Stomach (tissue), 8 donors: ENCODE measurements at regions not wholly inside any gene's neighbourhood (a gene's known extent, or its start where the extent isn't known, plus 50 kb on each side); places are given as distances from the start of the nearest gene placed in this dataset.
A peak's percentile ranks its signal among the peaks of the same experiment; 100 is the strongest.

Experiments used
- DNase-seq, 2 donors: peaks; one replicate each; pipeline versions ENCODE4 v3.0.0 to v3.0.0-alpha.2; 2013 to 2019
- H3K27ac ChIP-seq, 5 donors: fragments of 200-600 bp in 4 of 5; sonication (generic) in 4 of 5; one replicate each; pipeline ENCODE4 v1.5.1; 2013 to 2019; ENCODE audit warnings: mild to moderate bottlenecking in 1 of 5, moderate library complexity in 1 of 5
- H3K27me3 ChIP-seq, 3 donors: fragments of 200-600 bp; sonication (generic); one replicate each; pipeline ENCODE4 v1.5.1; 2017 to 2019; ENCODE audit warnings: mixed run types in 1 of 3
- H3K36me3 ChIP-seq, 4 donors: fragments of 200-600 bp; sonication (generic); 1 replicate in 3 of 4; 2 replicates in 1 of 4; pipeline ENCODE4 v1.5.1; 2016 to 2019
- H3K4me1 ChIP-seq, 4 donors: fragments of 200-600 bp; sonication (generic); one replicate each; pipeline ENCODE4 v1.5.1; 2016 to 2019
- H3K4me3 ChIP-seq, 4 donors: fragments of 200-600 bp; sonication (generic) in 3 of 4; one replicate each; pipeline ENCODE4 v1.5.1; 2016 to 2019; ENCODE audit warnings: mild to moderate bottlenecking in 1 of 4
- H3K9me3 ChIP-seq, 4 donors: fragments of 200-600 bp; sonication (generic); one replicate each; pipeline ENCODE4 v1.5.1; 2016 to 2019
- CTCF ChIP-seq, 7 experiments: fragments of 450-650 bp in 4 of 7; fragments of 200-600 bp in 3 of 7; sonication (generic) in 3 of 7; IDR thresholded peaks; one replicate each; pipeline ENCODE4 v1.5.1; 2016 to 2019; ENCODE audit warnings: antibody characterized with exemption in 7 of 7, control low read depth in 2 of 7, mild to moderate bottlenecking in 1 of 7
- EP300 ChIP-seq: sonication (generic); formaldehyde crosslinking; IDR thresholded peaks from one replicate; pipeline ENCODE4 v1.6.1; 2017; ENCODE audit warnings: antibody characterized with exemption
- POLR2A ChIP-seq, 4 donors: fragments of 450-650 bp; IDR thresholded peaks; one replicate each; pipeline ENCODE4 v1.6.1; 2016; ENCODE audit warnings: antibody characterized with exemption in 4 of 4, control low read depth in 2 of 4, mild to moderate bottlenecking in 1 of 4, moderate library complexity in 1 of 4
- POLR2AphosphoS5 ChIP-seq, 3 donors: sonication (generic); formaldehyde crosslinking; IDR thresholded peaks; one replicate each; pipeline ENCODE4 v1.6.1; 2016; ENCODE audit warnings: antibody characterized with exemption in 3 of 3
- WGBS, 5 donors: extraction: QIAGEN DNeasy Blood & Tissue Kit in 3 of 5; methylation state at CpG; one replicate each; pipeline versions ENCODE4 v1.1.5 to v1.1.7; 2013 to 2018; 5-methylcytosine and 5-hydroxymethylcytosine counted together
- intact Hi-C: fragments of 100-400 bp; cut with DNase I; formaldehyde crosslinking; loops from one replicate; pipeline ENCODE4 v1.15.1; 2023; ENCODE audit warnings: low total_unique reads
- donor health status: healthy with polysubstance abuse.
- donor health status: Bipolar disorder and iron deficiency.
- donor health status: healthy.

GRCh38 chr2:129484999-129485897, 494.2 kb upstream of the RAB6C start:
- 72 to 81% (median 73%) methylated on average over 10 of the region's 10 CpGs for WGBS, 5 donors
- Histone ChIP-seq H3K36me3 (no peaks in the 10 kb centered on the region), H3K27me3 (no peaks in the 10 kb centered on the region), H3K9me3 (no peaks in the 10 kb centered on the region), H3K4me3 (no peak overlapping the region), H3K4me1 (no peaks in the 10 kb centered on the region), H3K27ac (no peak overlapping the region)
- no peak for DNase-seq
- TF ChIP-seq CTCF (IDR thresholded peaks at IDR 0.05), result no peak
- no peak for TF ChIP-seq EP300
- no peak for TF ChIP-seq POLR2AphosphoS5 (IDR thresholded peaks at IDR 0.05)
- TF ChIP-seq POLR2A (IDR thresholded peaks at IDR 0.05), result no peak
- intact Hi-C loops, result no loop called here

GRCh38 chr2:129488376-129488775, 491.1 kb upstream of the RAB6C start:
- WGBS, 5 donors, result 71 to 88% (median 76%) methylated on average over 4 of the region's 4 CpGs

GRCh38 chr2:129490641-129491040, 488.8 kb upstream of the RAB6C start:
- DNase-seq, result no peak
- Histone ChIP-seq H3K4me3 (no peak overlapping the region), H3K36me3 (no peaks in the 10 kb centered on the region), H3K9me3 (no peaks in the 10 kb centered on the region), H3K27me3 (peaks cover 0 to 3% (median 0%) of the 10 kb centered on the region in 3 donors), H3K27ac (no peak overlapping the region), H3K4me1 (no peaks in the 10 kb centered on the region)
- WGBS, 5 donors, result 72 to 82% (median 77%) methylated on average over 6 to 7 of the region's 7 CpGs
- TF ChIP-seq POLR2A (IDR thresholded peaks at IDR 0.05), result no peak
- TF ChIP-seq EP300, result no peak
- no peak for TF ChIP-seq CTCF (IDR thresholded peaks at IDR 0.05)
- TF ChIP-seq POLR2AphosphoS5 (IDR thresholded peaks at IDR 0.05), result no peak
- intact Hi-C loops, result no loop called here

More at GRCh38 chr2:129488376-129488775, 491.1 kb upstream of the RAB6C start:
- H3K4me1 ChIP-seq, result no peaks in the 10 kb centered on the region
- TF ChIP-seq POLR2A (IDR thresholded peaks at IDR 0.05), result no peak
- no peak for TF ChIP-seq POLR2AphosphoS5 (IDR thresholded peaks at IDR 0.05)
- TF ChIP-seq EP300, result no peak
- TF ChIP-seq CTCF (IDR thresholded peaks at IDR 0.05), result no peak
- intact Hi-C loops, result no loop called here
- H3K36me3 ChIP-seq, result no peaks in the 10 kb centered on the region
- no peak overlapping the region for H3K4me3 ChIP-seq
- H3K27me3 ChIP-seq, result peaks cover 0 to 3% (median 0%) of the 10 kb centered on the region in 3 donors
- H3K27ac ChIP-seq, result no peak overlapping the region
- DNase-seq, result no peak
- H3K9me3 ChIP-seq, result no peaks in the 10 kb centered on the region

GRCh38 chr2:129491308-129491707, 488.2 kb upstream of the RAB6C start:
- TF ChIP-seq CTCF (IDR thresholded peaks at IDR 0.05), result no peak
- no peak for TF ChIP-seq POLR2AphosphoS5 (IDR thresholded peaks at IDR 0.05)
- TF ChIP-seq EP300, result no peak
- no peak for TF ChIP-seq POLR2A (IDR thresholded peaks at IDR 0.05)
- Histone ChIP-seq H3K36me3 (no peaks in the 10 kb centered on the region), H3K27me3 (peaks cover 0 to 3% (median 0%) of the 10 kb centered on the region in 3 donors), H3K27ac (no peak overlapping the region), H3K4me3 (no peak overlapping the region), H3K9me3 (no peaks in the 10 kb centered on the region), H3K4me1 (no peaks in the 10 kb centered on the region)
- peak in 1 of 2 donors; percentile 34 for DNase-seq
- intact Hi-C loops, result no loop called here
- 29 to 41% (median 32%) methylated on average over 2 of the region's 2 CpGs for WGBS, 5 donors
